Erythroblast (primary cell): ENCODE measurements at regions not wholly inside any gene's neighbourhood (a gene's known extent, or its start where the extent isn't known, plus 50 kb on each side); places are given as distances from the start of the nearest gene placed in this dataset.

Source experiments
- GATA1 ChIP-seq: IDR thresholded peaks from 2 replicates; pipeline ENCODE4 v1.6.1; 2011; ENCODE audit warnings: low read depth, mild to moderate bottlenecking, control low read depth, low read length, moderate library complexity
- POLR2A ChIP-seq: IDR thresholded peaks from 2 replicates; pipeline ENCODE4 v1.6.1; 2011; ENCODE audit warnings: mild to moderate bottlenecking, low read length

DNA sequence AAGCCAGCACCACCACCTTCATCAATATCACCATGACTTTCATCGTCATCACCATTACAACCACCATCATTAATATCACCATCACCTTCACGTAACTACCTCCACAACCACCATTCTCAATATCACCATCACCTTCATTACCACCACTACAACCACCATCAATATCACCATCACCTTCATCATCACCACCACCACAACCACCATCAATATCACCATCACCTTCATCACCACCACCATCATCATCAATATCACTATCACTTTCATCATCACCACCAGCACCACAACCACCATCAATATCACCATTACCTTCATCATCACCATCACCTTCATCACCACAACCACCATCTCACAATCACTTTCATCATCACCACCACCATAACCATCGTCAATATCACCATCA, 225.3 kb upstream of the SULF2 start:
- TF ChIP-seq POLR2A (no peak), GATA1 (no peak)
